ENCODE measurements at regions not wholly inside any gene's neighbourhood (a gene's known extent, or its start where the extent isn't known, plus 50 kb on each side); places are given as distances from the start of the nearest gene placed in this dataset.

DNA sequence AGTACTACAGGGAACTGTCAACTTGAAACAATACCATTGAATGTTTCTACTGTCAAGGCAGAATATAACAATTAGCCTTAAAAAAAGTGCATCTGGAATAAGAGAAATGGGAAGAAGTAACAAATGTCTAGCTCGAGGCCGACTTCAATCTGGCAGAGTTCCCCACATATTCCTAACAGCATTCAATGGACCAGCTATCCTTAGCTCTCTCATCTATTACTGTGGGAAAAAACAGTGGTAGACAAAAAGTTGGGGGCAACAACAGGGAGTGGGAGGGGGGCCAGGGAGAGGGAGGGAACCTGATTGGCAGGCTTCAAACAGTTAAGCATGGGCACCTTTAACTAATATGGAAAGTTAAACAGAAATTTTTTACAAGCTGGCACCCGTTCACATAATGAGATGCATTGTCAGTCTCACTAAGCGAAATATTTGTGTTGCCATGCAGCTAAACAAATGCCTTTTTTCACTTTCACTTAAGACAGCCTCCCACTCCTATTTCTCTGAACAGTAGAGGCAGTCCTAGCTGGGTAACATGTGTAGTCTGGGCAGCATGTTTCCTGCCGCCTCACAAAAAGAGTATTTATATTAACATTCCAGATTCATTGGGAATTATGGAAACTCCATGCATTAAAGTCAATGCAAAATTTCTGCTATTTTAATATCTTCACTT lies 62.2 kb upstream of the SOX6 start:
- TF ChIP-seq, protein P1, sequence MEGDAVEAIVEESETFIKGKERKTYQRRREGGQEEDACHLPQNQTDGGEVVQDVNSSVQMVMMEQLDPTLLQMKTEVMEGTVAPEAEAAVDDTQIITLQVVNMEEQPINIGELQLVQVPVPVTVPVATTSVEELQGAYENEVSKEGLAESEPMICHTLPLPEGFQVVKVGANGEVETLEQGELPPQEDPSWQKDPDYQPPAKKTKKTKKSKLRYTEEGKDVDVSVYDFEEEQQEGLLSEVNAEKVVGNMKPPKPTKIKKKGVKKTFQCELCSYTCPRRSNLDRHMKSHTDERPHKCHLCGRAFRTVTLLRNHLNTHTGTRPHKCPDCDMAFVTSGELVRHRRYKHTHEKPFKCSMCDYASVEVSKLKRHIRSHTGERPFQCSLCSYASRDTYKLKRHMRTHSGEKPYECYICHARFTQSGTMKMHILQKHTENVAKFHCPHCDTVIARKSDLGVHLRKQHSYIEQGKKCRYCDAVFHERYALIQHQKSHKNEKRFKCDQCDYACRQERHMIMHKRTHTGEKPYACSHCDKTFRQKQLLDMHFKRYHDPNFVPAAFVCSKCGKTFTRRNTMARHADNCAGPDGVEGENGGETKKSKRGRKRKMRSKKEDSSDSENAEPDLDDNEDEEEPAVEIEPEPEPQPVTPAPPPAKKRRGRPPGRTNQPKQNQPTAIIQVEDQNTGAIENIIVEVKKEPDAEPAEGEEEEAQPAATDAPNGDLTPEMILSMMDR (IDR thresholded peaks at IDR 0.05), result no peak
- no peak for TF ChIP-seq POLR2A (IDR thresholded peaks at IDR 0.05)
- TF ChIP-seq POLR2AphosphoS5 (IDR thresholded peaks at IDR 0.05), result no peak
